ENCODE measurements at regions not wholly inside any gene's neighbourhood (a gene's known extent, or its start where the extent isn't known, plus 50 kb on each side); places are given as distances from the start of the nearest gene placed in this dataset.

DNA sequence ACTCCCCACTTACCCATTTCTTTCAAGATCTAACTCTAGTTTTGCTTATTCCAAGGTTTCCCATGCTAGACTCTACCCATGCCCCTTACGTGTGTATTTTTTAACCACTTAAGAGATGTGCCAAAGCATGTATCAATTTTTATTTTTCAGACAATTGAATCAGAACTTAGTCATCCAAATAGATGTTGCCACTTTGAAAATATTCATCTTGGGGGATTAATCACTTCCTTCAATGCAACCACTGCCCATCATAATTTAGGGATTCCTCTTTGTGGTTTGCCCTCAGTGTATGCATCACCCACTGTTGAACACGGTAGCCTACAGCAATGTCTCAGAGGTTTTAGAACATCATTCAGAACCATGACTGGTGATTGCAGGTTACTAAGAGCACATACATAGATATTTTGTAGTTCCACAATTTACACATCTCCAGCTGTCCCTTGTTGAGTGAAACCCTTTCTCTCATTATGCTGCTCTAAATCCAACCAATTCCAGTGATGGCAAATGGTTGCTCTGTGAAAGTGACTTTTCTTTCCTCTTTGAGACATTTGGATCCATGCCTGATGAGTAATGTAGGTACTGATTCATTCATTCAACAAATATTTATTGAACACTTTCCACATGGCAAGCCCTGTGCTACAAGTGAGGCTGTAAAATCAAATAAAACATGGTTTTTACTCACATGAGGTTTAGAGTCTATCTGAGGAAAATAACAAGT is 60.6 kb upstream of the SERP2 start:
- TF ChIP-seq, protein P1, sequence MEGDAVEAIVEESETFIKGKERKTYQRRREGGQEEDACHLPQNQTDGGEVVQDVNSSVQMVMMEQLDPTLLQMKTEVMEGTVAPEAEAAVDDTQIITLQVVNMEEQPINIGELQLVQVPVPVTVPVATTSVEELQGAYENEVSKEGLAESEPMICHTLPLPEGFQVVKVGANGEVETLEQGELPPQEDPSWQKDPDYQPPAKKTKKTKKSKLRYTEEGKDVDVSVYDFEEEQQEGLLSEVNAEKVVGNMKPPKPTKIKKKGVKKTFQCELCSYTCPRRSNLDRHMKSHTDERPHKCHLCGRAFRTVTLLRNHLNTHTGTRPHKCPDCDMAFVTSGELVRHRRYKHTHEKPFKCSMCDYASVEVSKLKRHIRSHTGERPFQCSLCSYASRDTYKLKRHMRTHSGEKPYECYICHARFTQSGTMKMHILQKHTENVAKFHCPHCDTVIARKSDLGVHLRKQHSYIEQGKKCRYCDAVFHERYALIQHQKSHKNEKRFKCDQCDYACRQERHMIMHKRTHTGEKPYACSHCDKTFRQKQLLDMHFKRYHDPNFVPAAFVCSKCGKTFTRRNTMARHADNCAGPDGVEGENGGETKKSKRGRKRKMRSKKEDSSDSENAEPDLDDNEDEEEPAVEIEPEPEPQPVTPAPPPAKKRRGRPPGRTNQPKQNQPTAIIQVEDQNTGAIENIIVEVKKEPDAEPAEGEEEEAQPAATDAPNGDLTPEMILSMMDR (conservative IDR thresholded peaks at IDR 0.05; ENCODE audit: low read length): no peak
- TF ChIP-seq EZH2phosphoT487 (IDR thresholded peaks at IDR 0.05; ENCODE audit: borderline replicate concordance, low read depth, low read length): no peak

Data from OCI-LY7 (cell line).